ENCODE measurements at regions not wholly inside any gene's neighbourhood (a gene's known extent, or its start where the extent isn't known, plus 50 kb on each side); places are given as distances from the start of the nearest gene placed in this dataset.

DNA sequence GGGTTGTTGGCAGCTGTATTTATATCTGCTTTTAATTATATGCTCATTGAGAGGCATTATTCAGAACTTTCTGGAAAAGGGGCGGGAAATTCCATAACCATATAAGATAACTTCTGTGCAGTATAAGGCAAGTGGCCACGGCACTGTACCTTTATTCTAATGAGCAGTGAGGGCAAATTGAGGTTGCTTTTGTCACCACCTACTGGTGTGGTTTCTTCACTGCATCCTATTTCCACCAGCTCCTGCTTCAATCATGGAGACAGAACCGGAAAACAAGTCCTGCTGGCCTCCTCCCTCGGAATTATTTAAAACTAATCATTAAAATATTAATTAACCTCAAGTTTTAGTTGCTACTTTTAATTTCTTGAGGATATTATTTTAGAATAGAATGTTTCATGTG lies 759.4 kb downstream of the CBLN2 start:
- TF ChIP-seq, protein P1, sequence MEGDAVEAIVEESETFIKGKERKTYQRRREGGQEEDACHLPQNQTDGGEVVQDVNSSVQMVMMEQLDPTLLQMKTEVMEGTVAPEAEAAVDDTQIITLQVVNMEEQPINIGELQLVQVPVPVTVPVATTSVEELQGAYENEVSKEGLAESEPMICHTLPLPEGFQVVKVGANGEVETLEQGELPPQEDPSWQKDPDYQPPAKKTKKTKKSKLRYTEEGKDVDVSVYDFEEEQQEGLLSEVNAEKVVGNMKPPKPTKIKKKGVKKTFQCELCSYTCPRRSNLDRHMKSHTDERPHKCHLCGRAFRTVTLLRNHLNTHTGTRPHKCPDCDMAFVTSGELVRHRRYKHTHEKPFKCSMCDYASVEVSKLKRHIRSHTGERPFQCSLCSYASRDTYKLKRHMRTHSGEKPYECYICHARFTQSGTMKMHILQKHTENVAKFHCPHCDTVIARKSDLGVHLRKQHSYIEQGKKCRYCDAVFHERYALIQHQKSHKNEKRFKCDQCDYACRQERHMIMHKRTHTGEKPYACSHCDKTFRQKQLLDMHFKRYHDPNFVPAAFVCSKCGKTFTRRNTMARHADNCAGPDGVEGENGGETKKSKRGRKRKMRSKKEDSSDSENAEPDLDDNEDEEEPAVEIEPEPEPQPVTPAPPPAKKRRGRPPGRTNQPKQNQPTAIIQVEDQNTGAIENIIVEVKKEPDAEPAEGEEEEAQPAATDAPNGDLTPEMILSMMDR (conservative IDR thresholded peaks at IDR 0.05; ENCODE audit: low read depth), result peak; percentile 57
- no peak overlapping the region for H3K27ac ChIP-seq
- ChIA-PET CTCF (no interaction called here), POLR2A (ENCODE audit: low non-redundant PET) (no interaction called here)
- DNase-seq (ENCODE audit: low spot score), result peak; percentile 3

DNA sequence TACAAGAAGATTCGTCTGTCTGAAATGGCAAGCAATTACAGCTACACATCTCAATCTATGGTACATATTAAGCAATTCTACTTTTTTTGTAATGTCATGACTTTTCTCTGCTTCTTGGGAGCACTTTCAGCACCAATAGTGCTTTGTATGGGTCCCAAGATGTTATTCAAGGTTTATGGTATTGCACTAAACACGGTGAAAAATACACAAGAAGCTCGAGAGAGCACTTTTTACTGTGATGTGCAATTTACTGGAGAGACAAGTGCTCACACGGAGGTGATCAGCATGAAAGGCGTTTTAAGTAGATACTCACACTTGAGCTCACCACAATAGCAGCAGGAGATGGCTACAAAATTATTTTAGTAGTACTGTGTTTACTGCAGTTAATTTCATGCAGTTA lies 783.6 kb downstream of the CBLN2 start:
- CTCF ChIA-PET, result no interaction called here
- no peak overlapping the region for H3K27ac ChIP-seq
- POLR2A ChIA-PET (ENCODE audit: low non-redundant PET), result no interaction called here
- DNase-seq (ENCODE audit: low spot score), result no peak
- TF ChIP-seq, protein P1 (conservative IDR thresholded peaks at IDR 0.05; ENCODE audit: low read depth), result no peak

DNA sequence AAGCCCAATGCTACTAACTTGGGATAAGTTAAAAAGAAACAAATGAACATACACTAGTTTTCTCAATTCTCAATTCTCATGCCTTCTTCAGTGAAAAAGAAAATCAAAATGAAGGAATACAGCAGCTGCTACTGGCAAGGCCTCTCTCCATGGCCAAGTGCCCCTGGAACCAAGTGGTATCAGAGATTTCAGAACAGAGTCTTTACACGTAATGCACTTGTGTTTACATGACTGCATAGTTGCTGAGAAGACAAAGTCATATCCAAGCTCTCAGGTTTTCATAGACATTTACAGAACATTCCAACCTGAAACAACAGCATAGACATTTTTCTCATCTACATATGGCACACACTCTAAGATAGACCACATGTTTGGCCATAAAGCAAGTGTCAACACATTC lies 789.9 kb downstream of the CBLN2 start:
- TF ChIP-seq, protein P1 (conservative IDR thresholded peaks at IDR 0.05; ENCODE audit: low read depth), result no peak
- no peak overlapping the region for H3K27ac ChIP-seq
- POLR2A ChIA-PET (ENCODE audit: low non-redundant PET), result no interaction called here
- DNase-seq (ENCODE audit: low spot score), result no peak
- CTCF ChIA-PET, result no interaction called here

DNA sequence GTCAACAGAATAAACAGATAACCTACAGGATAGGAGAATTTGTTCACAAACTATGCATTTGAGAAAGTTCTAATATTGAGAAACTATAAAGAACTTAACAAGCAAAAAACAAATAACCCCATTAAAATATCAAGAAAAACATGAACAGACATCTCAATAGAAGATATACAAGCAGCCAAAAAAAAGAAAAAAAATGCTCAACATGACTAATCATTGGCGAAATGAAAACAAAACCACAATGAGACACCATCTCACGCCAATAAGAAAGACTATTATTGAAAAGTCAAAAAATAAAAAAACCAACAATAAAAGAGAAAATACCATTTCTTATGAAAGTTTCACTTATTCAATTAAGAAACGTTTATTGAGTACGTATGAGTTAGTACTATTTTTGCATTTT lies 800.5 kb downstream of the CBLN2 start:
- CTCF ChIA-PET, result interaction anchor here (0.5 kb wide), 1 partner anchor 83 kb away, joined by 3 read pairs; no protein-coding TSS in a partner anchor
- H3K27ac ChIP-seq, result no peak overlapping the region
- TF ChIP-seq, protein P1 (conservative IDR thresholded peaks at IDR 0.05; ENCODE audit: low read depth), result no peak
- POLR2A ChIA-PET (ENCODE audit: low non-redundant PET), result no interaction called here
- DNase-seq (ENCODE audit: low spot score), result no peak

DNA sequence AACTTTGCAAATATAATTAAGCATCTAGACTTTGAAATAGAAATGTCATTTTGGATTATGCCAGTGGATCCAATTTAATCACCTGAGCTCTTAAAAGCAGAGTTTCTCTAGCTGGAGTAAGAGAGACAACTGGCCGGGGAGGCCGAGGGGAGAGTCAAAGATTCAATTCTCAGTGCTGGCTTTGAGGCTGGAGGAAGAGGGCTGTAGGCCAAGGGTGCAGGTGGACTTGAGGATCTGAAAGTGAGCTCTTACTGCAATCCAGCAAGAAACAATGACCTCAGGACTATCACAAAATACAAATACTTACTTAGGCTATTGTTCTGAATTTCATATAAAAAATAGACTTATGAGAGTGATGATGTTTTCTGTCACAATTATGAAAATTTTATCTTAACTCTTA lies 814.5 kb downstream of the CBLN2 start:
- no peak overlapping the region for H3K27ac ChIP-seq
- CTCF ChIA-PET, result no interaction called here
- no peak for DNase-seq (ENCODE audit: low spot score)
- POLR2A ChIA-PET (ENCODE audit: low non-redundant PET), result no interaction called here
- TF ChIP-seq, protein P1 (conservative IDR thresholded peaks at IDR 0.05; ENCODE audit: low read depth), result no peak

DNA sequence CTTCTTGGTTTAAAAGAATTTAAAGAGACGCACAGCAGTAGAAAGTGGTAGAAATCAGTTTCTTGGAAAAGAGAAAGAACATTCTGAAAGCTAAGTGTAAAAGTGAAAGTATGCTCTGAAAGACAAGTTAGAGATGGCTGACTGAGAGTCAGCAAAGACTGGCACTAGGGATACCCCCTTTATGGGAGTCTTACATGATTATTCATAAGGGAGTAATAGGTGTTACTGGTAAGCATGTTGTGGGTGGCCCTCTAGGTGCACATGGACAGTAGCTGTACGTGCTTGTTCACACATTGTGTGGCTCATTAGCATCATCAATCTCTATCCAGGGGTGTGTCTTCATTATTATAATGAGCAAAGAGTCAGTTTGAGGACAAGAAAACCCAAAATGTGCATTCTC lies 816.2 kb downstream of the CBLN2 start:
- no peak for DNase-seq (ENCODE audit: low spot score)
- CTCF ChIA-PET, result no interaction called here
- H3K27ac ChIP-seq, result no peak overlapping the region
- POLR2A ChIA-PET (ENCODE audit: low non-redundant PET), result no interaction called here
- TF ChIP-seq, protein P1 (conservative IDR thresholded peaks at IDR 0.05; ENCODE audit: low read depth), result no peak

DNA sequence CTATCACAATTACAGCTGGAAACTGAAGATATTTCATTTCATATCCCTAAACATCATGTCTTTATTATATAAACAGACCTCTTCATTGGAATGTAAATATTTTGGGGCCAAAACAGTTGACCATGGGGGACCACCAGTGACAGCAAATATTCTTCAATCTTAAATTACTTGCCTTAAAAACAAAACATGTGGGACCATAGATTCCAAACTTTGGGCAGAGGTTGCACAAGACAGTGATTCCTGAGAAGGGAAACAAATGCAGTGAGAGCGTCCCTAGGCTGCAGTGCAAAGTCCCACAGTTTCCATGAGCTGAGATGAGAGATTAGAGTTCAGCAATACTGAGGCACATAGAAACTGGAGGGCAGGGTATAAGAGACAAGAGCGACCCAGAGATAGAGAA lies 818.9 kb downstream of the CBLN2 start:
- ChIA-PET CTCF (no interaction called here), POLR2A (ENCODE audit: low non-redundant PET) (no interaction called here)
- no peak overlapping the region for H3K27ac ChIP-seq
- TF ChIP-seq, protein P1 (conservative IDR thresholded peaks at IDR 0.05; ENCODE audit: low read depth), result no peak
- no peak for DNase-seq (ENCODE audit: low spot score)
